ENCODE measurements at regions not wholly inside any gene's neighbourhood (a gene's known extent, or its start where the extent isn't known, plus 50 kb on each side); places are given as distances from the start of the nearest gene placed in this dataset.
A peak's percentile ranks its signal among the peaks of the same experiment; 100 is the strongest.

DNA sequence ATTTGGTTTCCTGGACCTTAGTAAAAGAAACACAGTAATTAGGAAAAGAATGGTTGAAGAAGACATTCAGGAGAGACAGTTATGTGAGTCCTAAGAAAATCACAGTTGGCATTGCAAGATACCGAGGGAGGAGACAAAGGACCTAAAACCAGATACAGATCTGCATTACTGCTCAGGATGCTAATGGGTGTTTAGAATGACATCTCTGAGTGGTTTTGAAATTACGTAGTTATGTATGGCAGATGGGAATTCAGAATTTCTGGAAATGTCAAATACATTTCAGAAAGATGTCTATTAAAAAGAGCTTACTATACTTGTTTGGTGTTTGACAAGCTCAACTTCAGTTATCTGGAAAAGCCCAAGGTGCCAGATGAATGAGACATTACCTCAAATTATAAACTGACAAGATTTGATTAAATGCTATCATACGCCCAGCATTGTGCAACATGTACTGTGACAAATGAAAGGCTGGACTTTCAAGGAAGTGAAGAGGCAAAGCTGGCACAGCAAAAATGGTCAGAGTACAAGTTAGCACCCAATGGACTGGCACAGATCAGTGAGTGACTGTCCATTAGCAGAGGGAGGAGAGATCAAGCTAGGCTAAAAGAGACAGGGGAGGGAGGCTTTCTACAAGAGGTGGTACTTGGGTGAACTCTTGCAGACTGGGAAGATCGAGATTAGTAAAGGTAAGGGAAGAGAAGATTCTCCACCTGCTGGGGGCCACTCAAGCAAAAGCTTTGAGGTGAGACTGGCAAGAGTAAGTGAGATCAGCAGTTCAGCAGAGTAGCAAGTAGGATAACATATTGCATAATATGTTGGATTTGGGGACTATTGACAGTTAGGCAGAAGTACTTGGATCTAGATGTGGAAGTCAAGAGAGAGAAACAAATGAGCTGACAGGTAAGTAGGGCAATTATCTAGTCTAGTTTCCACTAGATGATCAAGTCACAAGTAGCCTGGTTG, 168.9 kb downstream of the CYRIA start:
- no peak for DNase-seq

DNA sequence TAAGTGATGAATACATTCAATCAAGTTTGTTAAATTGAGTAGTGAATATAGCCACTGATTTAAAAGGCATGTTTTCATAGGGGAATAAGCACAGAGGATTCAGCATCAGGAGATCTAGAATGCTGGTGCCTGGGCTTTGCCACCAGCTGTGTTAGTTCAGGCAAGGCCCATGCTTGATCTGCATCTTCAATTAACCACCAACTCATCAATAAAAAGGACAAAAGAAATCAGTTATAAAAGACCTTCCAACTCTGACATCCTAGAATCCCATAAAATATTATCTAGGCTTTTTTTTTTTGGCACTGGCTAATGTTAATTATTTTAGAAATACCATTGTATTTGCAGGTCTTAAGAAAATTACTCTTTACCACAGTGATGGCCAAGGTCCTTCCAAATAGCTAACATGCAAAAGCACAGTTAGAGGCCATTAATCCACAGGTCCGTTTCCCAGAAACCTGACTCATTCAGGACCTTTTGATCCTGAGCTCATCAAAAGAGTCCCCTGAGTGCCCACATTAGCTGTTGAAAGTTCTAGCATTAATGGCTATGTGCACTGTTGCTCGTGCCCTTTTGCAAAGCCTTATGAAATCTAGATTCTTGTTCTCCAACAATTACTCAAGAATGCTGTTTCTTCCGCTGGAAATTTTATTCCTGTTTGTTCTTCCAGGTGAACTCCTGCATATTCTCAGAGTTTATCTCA, 170.0 kb downstream of the CYRIA start:
- DNase-seq, result no peak

DNA sequence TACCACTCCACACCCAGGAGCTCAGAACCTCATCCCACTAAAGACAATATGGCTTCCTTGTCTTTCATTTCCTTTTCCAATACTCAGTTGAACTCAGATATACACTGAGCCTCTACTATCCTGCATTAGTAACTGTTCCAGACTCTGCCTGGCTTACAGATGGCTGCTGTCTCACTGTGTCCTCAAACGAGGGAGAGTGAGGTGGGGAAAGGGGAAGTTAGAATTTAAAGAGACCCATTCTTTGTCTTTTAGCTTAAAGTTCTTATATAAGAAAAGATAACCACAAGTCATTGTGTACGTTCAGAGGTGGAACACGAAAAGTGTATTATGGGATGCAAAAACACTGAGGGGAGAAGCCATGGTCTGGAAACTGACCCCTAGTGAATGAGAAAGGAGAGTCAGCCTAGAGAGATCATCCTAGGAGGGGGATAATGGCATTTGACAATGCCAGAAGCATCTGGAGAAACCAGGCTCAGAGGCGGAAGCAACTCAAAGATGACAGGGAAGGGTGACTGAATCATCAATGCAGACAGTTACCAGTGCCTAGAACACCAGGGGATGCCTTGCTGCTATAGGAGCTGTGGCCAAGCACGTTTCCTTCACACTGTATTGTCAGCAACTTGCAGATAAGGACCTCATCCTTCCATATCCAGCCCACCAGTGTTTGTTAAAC, 170.7 kb downstream of the CYRIA start:
- no peak for DNase-seq

DNA sequence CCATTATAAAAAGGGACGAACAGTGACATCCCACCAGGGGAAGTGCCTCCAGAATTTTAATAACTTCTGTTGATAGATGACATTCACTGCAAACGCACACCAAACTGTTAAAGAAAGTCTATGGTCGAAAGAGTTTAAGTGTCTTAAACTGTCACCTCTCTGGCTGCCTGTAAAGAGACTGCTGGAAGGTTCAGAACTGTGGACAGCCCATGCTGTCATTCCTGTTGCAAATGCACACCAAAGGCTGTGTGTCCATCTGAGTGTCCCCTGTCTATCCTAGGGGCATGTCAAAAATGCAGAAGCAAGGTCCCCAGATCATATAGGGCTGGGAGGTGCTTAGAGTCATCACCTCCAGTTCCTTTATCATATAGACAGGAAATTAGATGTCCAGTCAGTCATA, 171.8 kb downstream of the CYRIA start:
- DNase-seq, result no peak

DNA sequence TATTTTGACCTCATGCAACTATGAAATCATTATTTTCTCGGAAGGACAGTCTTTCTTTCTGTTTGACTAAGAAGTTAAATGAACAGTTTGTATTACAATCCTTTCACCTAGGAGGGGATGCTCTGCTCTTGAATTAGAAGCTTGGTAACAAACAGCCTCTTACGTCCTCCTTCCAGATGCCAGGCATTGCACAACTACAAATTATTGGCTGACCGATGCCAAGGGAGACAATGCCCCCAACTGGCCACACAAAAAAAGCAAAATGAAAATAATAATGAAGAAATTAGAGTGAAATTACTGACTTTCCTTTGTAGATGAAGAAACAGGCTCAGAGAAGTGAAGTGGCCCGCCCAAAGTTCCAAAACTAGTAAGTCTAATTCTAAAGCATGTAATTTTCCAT, 177.9 kb downstream of the CYRIA start:
- peak; percentile 20 for DNase-seq

DNA sequence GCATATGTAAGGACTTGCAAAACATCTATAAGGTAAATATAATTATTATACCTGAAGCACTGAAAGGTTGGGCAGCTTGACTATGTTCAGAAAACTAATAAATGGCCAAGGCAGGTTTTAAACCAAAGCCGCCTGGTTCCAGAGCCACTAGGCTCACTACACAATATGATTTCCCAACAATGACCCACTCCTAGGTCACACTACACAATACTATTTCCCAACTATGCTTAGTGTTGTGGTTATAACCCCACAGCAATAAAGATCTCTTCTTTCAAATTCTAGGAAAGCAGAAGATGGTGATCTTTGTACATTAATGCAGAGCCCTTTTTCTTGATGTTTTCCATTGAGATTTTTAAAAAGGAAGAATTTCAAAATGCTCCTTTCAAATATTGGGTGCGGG, 180.4 kb downstream of the CYRIA start:
- DNase-seq, result no peak

DNA sequence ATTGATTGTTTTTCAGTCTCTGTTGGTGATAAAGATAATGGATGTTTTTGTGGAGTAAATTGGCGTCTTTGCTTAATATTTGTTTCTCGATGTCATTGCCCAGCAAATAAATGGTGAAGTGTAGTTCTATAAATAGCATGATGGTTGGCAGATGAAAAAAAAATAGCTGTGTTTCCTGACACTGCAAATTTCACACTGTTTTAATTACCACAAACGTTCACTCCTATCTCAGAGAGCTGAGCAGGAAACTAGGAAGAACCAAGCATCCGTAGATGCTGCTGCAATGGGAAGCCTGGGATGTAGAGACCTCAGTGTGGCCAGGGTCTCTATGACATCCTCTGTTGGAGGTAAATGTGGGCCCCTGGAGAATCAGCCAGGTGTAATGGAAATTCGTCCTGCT, 183.2 kb downstream of the CYRIA start:
- DNase-seq, result no peak

DNA sequence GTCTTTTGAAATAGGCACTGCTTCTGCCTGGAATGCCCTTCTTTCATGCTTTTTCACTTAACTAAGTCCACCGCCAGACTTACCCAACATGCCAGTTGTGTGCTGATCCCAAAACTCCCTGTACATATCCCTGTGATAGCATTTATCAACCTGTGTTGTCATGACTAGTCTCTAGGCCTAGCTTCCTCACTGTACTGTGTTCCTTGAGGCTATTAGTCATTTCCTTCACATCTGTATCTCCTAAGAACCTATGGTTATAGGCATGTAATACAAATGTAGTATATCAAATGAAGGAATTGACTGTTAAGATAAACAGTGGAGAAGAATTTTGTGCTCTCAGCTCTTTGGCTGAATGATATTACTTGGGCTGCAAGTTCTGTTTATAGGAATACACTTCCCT, 184.3 kb downstream of the CYRIA start:
- DNase-seq, result no peak

DNA sequence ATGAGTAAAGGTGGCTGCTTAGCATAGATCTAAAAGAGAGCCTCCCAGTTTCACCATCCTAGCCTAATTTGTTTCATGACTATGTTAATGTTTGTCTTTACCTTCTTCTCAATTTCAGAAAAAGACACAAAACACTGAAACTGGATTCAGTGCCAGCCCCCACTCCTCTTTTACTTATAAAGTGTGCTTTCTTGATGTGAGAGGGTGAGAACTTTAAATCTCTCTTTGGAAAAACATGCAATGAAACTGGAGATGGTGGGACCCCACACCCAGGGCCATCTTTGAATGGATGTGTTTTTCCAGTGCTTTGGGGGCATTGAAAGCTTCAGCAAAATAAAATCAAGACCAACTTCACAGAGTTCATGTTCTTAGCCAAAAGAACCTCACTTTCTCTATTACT, 185.9 kb downstream of the CYRIA start:
- no peak for DNase-seq

DNA sequence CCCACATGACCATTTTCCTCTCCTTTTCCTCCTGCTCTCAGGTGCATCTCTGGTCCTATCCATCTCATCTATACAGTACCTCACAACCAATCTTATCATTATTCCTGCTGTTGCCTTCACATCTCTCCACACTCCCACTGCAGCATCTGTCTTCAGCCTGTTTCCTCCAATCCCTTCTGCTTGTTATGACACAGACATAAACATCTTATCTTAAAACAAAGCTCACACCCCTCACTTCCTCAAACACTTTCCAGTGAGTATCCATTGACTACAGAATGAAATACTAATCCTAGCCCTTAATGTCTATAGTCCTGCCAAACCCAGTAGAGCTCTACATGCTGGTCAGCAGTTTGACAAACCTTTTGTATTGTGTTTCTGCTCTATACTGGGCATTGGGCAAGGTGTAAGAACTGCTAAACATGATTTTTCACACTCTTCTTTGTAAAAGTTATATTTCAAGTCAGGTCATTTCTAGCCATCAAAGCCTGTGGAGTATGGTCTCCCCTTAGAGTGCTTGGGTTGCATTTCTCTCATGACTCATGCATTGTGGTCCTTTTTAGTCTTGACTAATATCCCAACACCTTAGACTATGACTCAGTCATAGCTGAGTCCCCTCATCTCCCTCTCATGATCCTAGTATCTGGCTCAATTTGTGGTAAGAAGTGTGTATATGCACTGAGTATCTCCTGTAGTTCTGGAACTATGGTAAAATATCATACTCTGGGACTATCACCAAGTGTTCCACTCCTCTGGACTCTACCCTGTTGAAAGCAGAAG, 187.0 kb downstream of the CYRIA start:
- DNase-seq, result peak; percentile 3

DNA sequence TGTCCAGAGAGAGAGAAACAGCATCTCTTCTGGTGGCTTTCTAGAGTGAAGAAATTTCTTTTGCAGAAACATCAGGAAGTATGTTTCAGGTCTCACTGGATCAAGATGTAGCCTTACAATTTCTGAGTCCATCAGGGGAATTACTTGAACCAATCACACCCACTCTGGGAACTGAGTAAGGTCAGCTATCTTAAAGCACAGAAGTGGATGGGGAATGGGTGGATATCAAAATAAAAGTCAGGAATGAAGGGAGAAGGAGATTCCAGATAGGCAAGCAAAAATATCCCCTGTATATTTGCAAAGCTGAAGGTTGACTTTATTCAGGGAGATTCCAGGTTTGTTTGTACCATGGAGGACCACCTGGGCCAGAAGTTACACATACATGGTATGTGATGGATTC, 188.0 kb downstream of the CYRIA start:
- DNase-seq, result no peak

DNA sequence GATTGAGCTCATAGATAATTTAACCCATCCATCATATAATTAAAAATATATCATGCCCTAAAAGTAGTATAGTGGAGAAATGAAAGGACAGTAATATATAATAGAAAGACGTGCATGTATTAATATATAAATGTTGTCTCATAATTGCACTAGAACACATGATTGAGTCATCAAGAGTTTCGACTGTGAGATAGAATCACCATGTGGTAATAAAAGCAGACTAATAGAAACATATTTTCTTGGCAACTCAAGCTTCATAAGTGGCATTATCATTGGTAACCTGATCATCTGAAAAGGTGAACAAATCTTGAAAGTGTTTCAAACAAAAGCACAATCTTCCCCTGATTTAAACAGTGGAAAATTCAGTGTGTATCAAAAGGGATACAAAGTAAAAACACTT, 188.8 kb downstream of the CYRIA start:
- DNase-seq, result no peak

DNA sequence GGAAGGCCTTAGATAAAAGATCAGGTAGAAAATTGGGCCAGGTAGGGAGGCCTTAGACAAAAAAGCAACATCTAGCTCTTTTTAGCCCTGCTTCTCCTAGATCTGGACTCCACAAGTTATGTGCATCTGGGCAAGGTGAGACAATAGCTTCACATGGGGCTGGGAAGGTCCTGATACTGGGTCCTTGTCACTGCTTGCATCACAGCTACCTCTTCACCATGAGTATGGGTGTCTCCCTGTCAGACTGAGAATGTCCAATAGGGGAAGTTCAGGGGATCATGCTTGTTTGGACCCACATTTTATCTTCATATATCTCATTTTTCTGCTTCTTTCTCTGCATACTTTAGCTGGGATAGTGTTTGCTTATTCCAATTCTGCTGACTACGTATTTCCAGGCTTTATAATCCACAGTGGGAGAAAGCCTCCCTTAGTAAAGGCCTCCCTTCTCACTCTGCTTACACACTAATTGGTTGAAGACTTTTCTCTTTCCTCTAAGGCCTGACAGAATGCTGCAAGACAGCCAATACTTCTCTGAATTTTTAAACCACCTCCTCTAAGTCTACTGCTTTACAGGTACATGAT, 189.6 kb downstream of the CYRIA start:
- no peak for DNase-seq

DNA sequence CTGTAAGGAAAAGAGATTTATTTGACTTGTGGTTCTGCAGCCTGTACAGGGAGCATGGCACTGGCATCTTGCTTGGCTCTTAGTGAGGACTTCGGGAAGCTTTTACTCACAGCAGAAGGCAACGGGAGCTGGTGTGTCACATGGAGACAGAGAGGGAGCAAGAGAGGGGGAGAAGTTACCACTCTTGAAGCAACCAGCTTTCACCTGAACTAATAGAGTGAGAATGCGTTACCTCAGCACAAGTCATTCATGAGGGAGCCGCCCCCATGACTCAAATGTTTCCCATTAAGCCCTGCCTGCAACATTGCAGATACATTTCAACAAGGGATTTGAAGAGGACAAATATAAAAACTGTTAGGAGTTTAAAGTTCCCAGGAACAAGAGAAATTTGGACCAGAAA, 190.0 kb downstream of the CYRIA start:
- no peak for DNase-seq

DNA sequence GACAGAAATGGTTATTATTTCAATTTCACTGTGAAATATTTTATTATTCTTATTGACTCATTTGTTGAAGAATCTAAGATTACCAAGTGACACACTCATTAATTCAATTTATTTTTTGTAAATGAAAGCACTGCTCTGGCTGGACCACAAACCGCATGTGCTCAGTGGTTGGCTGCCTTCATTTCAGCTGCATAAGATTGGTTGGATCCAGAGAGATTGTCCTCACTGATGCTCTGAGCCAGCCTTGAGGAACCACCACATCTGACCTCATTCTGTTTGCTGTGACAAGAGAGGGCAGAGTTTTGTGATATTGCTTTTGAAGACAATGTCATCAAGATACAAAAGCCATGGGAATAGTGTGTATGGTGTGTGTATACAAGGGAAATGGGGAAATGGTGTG, 192.1 kb downstream of the CYRIA start:
- DNase-seq, result no peak

DNA sequence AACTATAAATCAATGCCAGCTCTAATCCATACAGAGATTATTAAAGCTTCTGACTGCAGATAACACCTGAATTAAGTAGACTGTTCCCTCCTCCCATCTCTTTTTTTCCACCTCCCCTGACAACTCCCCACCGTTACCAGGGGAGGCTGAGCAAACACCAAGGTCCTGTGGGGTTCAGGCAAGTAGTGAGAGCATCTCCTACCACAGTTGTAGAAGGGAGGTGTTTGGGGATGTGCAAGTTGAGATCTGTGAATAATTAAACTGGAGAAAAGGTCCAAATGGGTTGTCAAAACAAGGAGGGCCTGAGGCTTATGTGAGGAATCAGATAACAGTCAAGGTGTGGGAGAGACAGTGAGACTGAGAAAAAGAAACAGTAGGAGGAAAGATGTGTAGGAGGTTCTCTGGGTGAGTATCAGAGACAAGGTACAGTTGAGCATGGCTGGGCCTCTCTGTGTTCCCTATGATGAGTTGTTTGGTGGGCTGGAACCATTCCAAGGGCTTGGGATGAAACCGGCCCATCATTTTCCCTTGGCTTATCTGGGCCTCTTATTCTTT, 194.6 kb downstream of the CYRIA start:
- no peak for DNase-seq

DNA sequence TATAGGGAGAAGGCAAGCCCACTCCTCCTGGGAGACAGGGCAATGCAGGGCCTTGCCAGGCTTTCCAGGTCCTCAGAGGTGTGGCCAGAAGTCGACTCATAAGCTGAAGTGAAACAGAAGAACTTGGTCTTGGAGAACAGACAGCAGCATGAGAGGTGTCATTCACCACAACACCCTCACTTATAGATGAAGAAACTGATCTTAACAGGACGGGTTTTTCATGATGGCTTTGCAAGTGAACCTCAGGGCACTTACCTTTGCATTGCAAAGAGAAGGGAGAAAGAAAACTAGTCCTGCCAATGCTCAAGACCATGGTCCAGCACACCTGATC, 198.8 kb downstream of the CYRIA start:
- DNase-seq, result no peak

DNA sequence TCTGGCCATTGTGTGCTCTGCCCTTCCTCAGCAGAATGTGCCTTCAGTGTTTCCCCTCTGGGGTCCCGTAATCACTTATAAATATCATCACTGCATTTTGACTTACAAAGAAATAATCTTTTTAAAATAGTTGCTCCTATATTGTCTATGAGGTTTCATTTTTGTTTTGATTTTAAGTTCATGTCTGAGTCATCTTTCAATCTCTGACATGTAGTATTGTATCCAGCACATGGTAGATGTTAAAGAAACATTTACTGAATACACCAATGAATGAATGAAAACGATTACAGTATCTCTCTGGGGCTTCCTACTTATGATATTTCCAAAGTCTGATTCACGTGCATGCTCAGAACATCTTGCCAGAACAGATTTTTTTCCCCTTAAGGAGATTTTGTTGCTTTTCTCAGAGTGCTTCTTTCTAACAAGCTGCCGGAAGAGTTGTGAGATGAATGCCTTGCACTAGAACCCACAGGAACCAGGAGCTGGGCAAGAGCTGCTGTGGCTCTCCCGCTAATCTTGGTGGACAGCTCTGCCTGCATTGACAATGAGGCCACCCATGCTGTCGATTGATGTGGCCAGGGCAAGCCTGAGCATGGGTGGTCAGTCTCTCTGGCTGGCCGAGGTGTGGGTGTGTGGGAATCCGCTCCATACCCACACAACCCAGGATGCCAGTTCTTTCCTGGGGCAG, 199.4 kb downstream of the CYRIA start:
- DNase-seq, result no peak

DNA sequence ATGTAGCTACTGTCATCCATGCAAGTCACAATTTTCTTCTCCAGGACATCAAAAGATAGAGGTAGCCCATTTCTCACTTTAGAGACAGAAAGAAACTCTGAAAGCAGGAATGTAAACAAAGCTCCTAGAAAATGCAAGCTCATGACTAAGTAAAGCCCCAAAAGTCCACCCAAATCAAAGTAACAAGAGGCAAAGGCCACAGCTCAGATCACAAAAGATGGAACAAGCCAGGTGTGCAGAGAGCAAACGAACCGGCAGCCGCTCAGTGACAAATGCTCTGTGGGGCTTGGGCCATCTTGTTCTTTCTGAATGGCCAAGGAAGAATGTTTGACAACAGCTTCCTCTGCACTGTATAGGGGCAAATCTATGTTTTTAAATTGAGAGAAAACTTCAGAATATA, 201.0 kb downstream of the CYRIA start:
- no peak for DNase-seq

DNA sequence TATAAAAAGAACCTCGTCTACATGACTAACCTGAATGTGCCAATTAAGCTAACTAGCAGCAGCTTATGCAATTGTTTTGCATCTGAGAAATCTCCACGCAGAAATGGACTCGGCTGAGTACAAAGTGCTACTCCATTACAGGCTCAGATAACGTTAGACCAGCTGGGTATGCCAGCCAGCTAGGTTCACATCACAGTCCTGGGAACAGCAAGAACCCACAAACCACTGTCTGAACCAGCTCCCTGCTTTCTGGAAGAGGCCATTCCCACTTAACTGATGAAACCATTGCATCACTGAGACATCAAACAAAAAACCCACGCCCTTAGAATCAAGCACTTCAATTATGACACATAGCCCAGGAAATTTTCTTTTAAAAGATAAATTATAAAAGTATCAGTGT, 202.7 kb downstream of the CYRIA start:
- no peak for DNase-seq

DNA sequence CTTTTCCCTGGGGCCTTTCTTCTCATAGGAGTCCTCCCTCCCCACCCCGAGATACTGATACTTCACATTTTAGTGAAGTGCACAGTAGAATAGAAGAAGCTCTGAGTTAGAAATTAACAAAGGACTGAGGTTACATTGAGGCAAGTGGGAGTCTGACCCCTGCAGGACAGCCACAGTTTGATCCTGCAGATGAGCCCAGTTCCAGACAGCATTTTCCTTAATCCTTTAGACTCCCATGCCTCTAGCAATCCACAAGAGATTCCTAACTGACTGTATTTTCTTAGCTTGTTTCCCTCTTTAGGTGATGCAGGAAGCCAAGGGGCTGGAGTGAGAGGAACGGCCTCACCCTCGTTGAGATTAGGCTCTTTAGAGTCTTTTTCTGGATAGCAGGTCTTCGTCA, 204.0 kb downstream of the CYRIA start:
- DNase-seq, result no peak

DNA sequence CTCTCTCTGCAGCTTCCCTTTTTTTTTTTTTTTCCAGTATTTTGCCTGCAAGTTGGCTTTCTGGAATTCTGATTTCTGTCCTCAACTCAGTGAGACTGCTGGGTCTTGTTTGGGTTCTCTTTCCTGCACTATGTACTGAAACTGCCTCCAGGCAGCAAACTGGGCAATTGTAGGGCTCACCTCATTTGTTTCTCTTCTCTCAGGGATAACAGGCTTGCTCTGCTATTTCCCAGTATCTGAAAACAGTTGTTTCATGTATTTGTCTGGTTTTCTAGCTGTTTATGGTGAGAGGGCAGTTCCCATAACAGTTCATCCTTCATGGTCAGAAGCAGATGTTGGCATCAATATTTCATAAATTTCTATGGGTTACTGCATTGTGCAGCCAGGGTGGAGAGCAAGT, 206.0 kb downstream of the CYRIA start:
- DNase-seq, result no peak
